Islet of Langerhans (tissue), 1 donor: ENCODE measurements at regions not wholly inside any gene's neighbourhood (a gene's known extent, or its start where the extent isn't known, plus 50 kb on each side); places are given as distances from the start of the nearest gene placed in this dataset.

ENCODE experiments used
- FAIRE-seq: peaks from one replicate; lab custom pipeline; 2011; peaks lifted over from hg19 to GRCh38; lab: Jason Lieb, UNC

DNA sequence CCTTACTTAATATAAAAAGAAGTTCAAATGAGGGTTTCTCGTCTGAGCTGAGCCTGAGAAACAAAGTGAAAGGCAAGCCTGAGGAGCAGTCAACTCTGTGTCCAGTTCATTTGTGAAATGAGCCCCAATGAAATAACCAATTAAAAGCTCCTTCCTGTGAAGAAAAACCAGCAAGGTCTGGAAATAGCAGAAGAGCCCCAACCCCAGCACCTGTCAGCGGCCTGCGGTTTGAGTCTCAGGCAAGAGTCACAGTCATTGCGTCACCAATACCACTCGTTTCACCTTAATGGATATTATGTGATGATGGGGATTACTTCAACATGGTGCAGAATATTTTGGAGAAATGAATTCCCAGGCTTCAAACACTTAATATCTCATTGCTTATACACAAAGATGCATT is 211.3 kb upstream of the DPP6 start:
- FAIRE-seq = no peak

DNA sequence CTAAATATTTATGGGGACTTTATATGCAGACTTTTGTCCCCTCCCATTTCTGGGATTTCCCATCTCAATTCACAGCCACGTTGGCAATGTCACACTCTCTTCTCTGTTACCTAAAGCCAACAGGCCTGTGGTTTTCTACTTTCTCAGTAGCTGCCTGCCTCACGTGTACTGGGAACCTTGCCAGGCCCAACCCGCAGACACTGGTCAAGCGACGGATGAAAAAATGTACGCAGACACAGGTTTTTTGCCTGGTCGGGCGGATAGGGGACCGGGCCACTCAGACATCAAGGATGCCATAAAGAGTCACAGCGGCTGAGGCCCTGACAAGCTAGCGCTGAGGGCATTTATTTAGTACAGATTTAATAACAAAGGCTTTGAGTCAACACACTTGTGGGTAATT is 204.4 kb upstream of the DPP6 start:
- FAIRE-seq = no peak

DNA sequence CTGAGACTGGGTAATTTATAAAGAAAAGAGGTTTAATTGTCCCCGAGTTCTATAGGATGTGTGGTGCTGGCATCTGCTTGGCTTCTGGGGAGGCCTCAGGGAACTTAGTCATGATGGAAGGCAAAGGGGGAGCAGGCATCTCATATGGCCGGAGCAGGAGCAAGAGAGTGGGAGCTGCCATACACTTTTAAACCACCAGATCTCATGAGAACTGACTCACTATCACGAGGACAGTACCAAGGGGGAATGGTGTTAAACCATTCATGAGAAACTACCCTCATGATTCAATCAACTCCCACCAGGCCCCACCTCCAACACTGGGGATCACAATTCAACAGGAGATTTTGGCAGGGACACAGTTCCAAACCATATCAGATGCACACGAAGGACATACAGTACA is 199.9 kb upstream of the DPP6 start:
- FAIRE-seq = no peak

DNA sequence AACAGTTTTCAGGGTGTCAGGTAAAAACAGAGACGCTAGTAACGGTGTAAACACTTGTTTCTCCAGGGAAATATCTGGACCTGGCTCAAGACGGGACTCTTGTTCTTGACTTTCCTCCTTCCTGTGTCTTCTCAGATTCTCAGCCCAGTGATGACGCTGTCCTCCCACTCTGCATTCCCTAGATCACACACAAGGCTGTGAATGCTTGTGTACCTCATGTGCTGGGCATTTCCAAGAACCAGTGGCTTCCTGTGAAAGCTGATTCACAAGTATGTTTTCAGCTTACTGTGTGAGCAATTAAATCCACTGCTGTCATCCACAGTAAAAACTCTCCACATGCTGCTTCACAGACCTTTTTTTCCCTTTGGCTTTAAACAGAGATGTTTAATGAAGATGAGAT is 193.8 kb upstream of the DPP6 start:
- FAIRE-seq = no peak

DNA sequence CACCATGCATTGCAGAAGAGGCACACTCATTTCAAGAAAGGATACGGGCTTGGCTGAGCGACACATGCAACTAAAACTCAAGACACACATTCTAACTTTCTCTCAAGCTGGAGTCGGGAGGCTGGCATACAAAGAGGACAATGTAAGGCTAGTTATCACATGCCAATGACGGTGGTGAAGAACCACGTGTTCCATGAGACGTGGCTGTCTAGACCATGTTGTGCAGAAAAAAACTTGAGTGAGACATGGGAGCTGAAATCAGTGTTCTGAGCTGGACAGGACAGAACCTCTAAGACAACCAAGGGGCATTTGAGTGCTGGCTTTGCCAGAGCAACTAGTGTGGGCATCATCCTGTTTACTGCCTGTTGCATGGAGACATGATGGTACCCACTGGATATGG is 193.0 kb upstream of the DPP6 start:
- FAIRE-seq = no peak

DNA sequence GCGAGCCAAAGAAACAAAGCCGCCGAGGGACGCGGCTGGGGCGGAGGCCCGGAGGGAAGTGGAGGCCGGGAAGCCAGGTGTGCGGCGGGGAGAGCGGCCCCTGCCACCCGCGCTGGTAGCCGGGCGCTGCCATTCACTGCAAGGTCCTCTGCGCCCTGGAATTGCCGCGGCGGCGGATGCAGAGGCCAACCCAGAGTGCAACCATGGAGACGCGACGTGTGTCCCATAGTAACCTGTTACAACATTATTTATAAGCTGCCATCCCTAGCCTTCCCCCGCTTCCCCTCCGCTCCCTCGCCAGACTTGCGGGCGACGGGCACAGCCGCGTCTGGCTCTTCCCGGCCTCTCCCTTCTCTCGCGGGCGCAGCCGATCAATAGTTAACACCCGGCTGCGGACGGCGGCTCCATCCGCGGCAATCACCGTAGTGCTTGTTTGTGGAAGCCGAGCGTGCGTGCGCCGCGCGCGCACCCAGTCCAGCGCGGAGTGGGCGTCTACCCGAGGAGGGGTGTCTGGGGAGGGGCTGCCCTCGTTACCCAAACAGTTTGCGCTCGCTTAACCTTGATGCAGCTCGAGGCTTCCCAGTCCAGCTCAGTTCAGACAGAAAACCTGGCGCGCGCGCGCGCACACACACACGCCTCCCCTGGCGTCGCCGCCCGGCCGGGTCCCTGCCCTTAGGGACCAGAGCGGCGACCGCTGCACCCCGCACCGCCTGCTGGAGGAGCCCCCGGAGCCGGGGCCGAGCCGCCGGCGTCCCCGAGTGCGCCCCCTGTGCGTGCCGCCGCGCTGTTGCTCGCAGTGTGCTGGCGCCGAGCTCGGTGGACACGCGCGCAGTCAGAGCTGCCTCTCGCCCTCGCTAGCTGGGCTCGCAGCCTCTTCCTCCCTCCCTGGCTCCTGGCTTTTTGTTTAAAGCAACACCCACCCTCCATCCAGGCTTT is 165.4 kb upstream of the DPP6 start:
- no peak for FAIRE-seq

DNA sequence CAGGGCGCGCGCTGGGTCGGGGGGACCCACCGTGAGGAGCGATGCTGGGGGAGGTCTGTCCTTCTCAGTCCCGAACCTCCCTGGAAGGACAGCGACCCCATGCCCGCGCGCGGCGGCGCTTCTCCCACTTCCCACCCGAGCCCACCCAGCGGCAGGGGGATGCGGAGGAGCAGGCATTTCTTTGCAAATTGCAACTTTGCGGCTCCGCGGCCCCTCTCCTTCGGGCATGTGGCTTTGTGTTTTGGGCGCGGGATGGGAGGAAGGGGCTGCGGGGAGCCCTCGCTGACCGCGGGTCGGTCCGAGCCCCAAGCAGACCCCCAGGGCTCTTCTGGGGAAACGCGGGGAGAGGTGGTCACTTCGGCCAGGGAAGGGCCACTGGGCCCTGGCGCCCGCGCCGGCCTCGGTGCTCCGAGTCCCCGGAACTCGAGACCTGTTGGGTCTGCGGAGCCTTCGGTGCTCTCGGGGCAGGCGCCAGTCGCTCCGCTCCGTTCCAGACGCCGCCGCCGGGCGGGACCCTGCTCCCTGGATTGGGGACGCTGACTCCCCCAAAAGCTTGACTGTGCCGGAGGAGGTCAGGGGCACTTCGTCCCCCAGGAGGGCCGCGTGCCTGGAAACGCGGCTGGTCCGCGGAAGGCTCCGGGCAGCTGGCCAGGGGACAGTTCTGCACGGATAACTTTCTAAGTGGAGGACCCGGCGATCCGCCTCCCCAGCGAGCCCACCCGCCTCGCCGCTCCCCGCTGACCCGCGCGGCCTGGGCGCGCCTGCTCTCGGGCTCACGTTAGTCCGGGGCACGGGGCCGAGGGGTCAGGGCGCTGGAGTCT is 164.2 kb upstream of the DPP6 start:
- FAIRE-seq = no peak

DNA sequence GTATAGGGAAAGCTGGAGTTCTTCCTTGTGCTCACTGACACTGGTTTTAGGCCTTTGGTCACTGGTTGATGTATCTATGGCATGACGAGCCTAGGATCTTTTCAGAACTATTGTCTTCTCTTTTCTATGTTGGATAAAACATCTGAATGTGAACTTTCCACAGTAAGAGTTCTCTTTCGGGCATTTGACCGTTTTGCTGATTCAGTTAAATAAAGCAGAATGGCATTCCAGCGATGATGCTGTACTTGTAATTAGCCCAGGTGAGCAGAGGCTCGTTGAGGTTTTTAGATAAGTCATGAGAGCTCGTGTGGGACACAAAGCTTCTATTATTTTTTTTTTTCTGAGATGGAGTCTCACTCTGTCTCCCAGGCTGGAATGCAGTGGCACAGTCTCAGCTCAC is 160.2 kb upstream of the DPP6 start:
- FAIRE-seq = no peak

DNA sequence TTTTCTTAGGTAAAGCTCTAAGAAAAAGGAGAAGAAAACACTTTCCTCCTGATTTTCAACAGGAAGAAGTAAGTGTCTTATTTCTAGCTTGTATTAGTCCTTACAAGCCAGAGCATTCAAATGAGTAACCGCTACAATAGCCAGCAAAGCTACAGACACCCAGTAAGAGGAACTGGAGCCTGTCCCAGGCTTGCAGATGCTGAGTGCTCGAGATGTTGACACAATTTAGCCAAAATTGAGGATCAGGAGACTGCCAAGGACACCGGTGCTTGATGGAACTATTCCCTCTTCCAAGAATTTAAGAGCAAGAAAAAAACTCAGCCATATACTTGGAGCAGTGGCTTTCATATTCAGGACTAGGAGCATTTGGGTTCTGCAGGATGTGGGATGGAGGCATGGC is 149.3 kb upstream of the DPP6 start:
- no peak for FAIRE-seq

DNA sequence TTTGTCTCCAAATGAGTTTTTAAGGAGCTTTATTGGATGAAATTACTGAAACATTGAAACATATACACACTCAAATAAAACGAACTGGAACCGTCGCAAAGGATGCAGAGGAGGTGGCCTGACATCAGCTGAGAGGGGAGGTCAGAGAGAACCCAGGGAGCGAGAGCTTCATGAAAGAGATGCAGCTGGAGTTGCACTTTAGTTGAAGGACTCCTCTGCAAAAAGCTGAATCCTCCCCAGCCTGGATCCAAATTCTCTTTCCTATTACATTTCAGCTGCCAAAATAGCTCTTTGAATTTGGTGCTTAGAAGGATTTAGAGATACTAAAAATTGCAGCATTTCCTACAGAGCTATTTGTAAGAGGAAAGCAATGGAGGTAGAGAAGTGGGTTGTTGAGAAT is 140.0 kb upstream of the DPP6 start:
- no peak for FAIRE-seq

DNA sequence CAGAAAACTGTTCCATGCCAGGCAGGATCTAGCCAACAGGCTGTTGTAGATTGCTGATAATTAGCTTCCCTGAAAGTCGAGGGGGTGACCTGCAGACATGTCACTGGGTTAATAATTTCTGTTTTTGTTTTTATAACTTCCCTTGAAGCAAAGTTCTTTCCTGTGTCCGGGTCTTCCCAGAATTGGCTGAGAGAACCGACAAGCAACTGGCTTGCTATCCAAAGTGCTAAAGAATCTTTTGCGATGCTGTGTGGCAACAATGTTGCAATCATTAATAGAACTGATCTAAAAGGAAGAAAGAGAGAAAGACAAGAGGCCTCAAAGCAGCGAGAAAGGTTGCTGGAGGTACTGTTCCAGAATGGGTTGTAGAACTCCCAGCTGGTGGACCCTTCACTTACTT is 132.1 kb upstream of the DPP6 start:
- no peak for FAIRE-seq

DNA sequence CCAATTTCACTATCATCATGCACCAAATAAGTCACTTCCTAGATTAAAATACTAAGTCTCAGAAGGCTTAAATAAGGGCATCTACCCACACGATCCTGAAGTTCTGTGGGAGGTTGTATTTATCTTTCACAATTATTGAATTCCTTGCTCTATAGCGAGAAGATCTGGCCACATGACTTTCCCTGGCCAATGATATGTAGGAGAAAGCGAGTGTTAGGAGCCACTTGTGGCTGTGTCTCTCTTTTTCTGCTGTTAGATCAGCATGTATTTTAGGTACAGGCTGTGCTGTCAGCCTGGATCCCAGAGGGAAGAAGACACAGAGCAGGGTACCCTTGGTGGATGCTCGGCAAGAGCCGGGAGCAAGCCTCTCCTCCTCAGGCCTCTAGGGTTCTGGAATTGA is 131.3 kb upstream of the DPP6 start:
- FAIRE-seq = no peak

DNA sequence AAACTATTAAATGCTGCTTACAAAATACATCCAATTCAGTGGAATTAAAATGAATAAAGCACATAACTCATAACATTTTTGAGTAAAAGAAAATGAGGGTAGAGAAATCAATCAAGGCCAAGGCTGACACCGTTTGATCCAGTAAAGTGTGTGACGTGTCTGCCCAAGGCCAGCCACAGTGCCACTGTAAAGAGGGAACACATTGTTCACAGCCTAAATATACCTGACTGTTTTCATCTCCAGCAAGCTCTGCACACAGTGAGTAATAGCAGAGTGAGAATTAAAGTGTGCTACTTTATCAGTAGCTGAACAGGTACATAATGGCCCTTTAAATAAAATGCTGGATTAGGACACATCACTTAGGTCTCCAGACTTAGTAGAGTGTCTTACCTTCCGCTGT is 130.8 kb upstream of the DPP6 start:
- no peak for FAIRE-seq

DNA sequence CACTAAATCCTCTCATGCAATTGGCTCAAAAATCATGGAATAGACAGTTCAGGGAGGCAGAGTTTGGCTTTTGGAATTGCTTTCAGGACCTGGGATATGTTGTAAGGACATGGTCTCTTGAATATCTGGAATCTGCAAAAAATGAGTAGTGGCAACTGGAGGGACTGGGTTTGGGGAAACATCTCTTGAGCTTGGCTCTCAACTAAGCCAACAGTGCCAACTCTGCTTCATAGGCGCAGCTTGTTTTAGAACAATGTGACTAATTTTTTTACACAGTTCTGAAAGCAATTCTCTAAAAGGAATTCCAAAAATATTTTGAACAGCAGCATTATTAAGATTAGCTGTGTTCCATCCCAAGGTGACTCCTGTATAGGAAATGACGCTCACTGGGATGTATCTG is 121.5 kb upstream of the DPP6 start:
- no peak for FAIRE-seq

DNA sequence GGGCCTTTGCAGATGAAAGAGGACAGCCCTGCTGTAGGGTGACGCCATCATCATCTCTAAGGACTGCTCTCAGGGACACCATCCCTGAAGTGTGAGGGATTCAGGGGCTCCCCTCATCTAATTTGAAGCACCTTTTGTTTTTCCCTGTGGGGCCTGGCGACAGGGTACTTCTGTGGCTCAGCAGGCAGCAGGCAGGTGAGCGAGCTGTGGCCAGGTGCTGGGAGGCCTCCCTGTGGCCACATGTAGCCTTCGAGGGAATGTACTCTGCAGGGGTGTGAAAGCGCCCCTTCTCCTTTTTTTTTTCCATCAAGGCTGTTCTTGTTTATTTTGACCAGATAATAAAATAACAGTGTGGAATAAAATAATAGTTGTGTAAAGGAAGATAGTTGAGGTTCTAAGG is 118.2 kb upstream of the DPP6 start:
- FAIRE-seq = no peak

DNA sequence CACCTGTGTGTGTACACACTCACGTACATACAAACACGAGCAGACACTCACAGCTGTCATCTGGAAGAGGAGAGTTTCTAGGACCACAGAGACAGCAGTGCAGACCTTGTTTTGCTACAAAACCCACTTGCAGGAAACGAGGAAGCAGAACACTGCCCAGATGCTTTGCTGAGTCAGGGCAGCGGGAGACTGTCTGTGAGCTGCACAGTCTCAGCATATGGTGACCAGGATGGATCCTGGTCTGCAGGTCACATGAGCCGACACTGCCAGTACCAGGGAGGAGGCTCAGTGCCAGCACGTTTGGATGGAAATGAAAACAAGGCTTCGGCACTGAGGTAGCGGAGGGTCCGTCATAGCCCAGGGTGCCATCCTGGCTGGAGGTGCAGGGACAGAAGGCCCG is 117.6 kb upstream of the DPP6 start:
- FAIRE-seq = peak; percentile 41

DNA sequence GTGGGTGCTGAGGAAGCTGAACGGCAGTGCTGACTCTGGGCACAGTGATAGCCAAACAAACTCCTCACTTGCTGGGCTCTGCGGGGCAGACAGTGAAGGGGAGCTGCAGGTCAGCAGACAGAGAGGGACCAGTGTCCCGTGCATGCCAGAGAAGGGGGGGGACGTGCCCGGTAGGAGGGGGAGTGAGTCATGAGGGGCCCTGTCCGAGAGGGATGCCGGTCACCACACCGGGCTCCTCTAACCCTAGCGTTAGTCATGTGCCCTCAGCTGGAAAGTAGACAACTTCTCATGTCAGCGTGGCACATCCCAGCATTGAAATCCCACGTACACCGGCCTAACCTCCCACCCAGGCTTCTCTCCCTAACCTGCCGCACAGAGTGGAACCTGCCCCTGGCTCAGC is 117.1 kb upstream of the DPP6 start:
- FAIRE-seq = no peak

DNA sequence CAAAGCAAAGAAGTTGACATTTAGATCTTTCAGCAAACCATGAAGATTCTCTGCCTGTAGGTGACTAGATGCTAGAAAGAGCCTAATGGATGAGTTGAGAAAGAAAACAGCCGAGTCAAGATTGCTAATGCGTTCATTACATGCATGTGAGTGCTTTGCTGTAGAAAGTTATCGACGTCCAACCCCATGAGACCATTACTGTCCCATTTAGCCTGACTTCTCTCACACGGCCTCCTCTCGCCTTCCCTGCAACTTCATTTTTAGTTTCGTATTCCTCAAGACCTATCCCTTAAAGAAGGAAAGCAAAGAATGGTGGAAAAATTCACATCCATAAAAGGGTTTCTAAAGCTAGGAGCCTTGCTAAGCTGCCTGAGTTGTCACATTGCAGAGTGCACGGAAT is 113.7 kb upstream of the DPP6 start:
- no peak for FAIRE-seq

DNA sequence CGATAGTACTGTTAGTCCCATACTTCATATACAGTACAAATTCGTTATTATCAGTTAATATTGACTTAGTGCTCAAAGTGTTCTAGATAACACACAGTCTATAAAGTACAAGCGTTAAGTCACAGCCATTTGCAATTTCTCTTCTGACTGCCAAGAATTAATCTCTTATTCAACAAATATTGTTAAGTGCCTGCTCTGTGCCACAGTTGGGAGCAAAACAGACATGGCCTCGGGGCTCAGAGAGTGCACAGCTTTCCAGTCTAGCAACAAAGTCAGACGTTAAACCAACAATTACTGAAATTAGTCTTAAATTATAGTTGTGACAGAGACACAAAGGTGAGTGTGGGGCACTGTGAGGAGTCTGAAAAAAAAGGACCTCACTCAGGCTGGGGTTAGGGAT is 113.0 kb upstream of the DPP6 start:
- FAIRE-seq = peak; percentile 21

DNA sequence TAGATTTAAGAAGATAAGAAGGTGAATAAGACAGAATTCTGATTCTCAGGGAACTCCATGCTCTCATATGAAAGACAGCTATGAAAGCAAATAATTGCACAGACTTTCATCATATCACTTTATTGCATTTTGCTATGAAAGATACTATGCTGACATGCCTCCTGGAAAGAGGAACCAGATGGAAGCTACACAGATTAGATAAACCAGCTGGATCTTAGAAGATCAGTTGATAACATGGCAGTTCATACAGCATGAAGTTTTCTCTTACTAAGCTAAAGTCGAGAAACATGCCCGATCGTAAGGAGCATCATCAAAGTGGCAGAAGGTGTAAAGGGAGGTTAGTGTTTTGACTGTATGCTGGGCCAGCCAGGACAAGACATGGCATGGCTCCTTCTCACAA is 112.5 kb upstream of the DPP6 start:
- no peak for FAIRE-seq

DNA sequence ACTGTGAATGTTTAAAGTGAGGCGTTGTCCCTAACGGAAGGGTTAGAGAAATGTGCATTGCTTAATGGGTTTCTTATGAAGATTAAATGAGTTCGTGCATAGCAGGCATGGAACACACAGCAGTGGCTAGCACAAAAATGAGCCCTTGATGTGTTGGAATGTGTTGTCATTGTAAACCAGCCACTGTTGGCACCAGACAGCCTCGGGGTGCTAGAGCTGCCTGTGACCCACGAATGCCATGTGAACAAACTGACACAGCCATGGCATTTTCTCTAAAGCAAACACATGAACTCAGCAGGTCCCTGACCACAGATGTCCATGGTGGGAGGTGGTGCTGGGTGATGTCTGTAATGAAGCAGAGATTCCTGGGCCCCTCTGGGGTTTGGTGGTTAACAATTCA is 111.1 kb upstream of the DPP6 start:
- no peak for FAIRE-seq

DNA sequence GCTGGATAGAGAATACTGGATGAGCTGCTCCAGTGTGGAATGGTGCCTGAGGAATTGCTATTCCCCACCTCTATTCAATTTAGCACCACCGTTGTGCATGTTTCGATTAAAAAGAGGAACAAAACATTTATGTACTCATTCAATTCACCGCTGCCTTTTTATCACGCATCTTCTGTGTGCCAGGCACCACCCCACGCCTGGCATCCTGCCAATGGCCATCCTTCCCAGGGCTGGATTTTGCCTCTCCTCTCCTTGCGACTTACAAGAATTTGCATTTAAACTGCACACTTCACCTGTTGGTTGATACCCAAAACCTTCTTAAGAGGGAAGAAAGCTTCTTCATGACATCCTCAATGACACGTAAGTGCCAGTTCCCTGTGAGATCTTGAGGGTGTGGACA is 110.2 kb upstream of the DPP6 start:
- no peak for FAIRE-seq

DNA sequence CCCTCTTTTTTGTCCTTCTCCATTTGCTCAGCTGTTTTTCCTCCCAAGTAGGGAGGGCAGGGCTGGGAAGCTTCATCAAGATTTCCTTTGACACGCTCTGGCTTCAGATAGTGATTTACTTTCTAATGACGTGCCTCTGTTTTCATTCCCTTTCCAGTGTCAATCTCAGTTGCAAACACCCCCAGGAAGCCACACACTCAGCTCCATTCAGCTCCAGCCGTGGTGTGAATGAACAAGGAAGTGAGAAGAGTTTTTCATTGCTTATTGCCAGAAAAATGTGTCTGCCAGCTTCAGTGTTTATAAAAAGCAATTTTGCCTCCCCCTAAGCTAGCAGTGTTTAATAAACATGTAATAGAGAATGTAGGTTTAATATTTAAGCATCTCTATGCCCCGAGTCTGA is 108.7 kb upstream of the DPP6 start:
- peak; percentile 56 for FAIRE-seq

DNA sequence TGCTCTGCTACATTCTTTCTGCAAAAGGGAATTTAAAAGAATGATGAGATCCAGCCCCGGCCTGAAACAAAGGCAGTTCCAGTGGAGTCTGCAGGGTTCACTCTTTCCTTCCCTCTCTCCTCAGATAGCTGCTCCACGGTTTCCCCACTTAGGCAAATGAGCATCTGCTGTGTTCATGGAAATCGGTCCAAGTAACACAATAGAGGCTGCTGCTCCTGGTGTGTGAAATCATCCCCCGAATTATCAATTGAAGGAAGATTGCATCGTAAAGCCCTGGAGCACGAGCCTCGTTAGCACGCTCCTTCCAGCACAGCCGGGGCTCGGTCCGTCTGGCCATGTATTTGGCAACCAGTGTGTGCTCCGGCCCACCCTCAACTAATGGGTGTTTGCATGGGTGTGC is 108.3 kb upstream of the DPP6 start:
- no peak for FAIRE-seq
